HG03469 (cell line): ENCODE measurements at regions not wholly inside any gene's neighbourhood (a gene's known extent, or its start where the extent isn't known, plus 50 kb on each side); places are given as distances from the start of the nearest gene placed in this dataset.
"Not testable (repeated sequence)": the region's sequence is repeated elsewhere in the genome, so short reads cannot be mapped to it uniquely, and the experiment has no call there.

Experiments
- ATAC-seq: cut with Tn5 transposase; IDR thresholded peaks from one replicate; pipeline ENCODE4 v1.9.1; 2021; ENCODE audit warnings: mild to moderate bottlenecking, moderate library complexity, moderate number of reproducible peaks; ENCODE audit not compliant: unreplicated experiment

GRCh38 chr13:23086968-23087623, 93.7 kb upstream of the SGCG start:
- no peak for ATAC-seq

GRCh38 chr13:23087880-23088279, 92.9 kb upstream of the SGCG start:
- ATAC-seq: no peak

- no peak for ATAC-seq
Observed at GRCh38 chr13:23098161-23098907, 82.4 kb upstream of the SGCG start.

GRCh38 chr13:23105051-23105450, 75.7 kb upstream of the SGCG start:
- no peak for ATAC-seq

- ATAC-seq: no peak
Observed at GRCh38 chr13:23107665-23108064, 73.1 kb upstream of the SGCG start.

GRCh38 chr13:23119131-23119530, 61.6 kb upstream of the SGCG start:
- ATAC-seq: no peak

GRCh38 chr13:23127540-23127939, 53.2 kb upstream of the SGCG start:
- ATAC-seq: not testable (repeated sequence)

- ATAC-seq: no peak
Observed at GRCh38 chr13:23129331-23129730, 51.4 kb upstream of the SGCG start.
